ENCODE measurements at regions not wholly inside any gene's neighbourhood (a gene's known extent, or its start where the extent isn't known, plus 50 kb on each side); places are given as distances from the start of the nearest gene placed in this dataset.

GRCh38 chr22:49077586-49077985, 750.1 kb downstream of the BRD1 start:
- H3K4me3 ChIP-seq (ENCODE audit: low read depth, low read length) = no peak overlapping the region
- no peak for DNase-seq (ENCODE audit: low read depth)
- no peak for TF ChIP-seq MYC (IDR thresholded peaks at IDR 0.05; ENCODE audit: low read depth, low read length)
- no peak for TF ChIP-seq CTCF (IDR thresholded peaks at IDR 0.05; ENCODE audit: low read depth, low read length)
- TF ChIP-seq MAX (IDR thresholded peaks at IDR 0.05; ENCODE audit: low read depth, low read length) = no peak
- no peak for TF ChIP-seq POLR2A (IDR thresholded peaks at IDR 0.05; ENCODE audit: extremely low read depth, insufficient read length)

- TF ChIP-seq MYC (IDR thresholded peaks at IDR 0.05; ENCODE audit: low read depth, low read length) (no peak), CTCF (IDR thresholded peaks at IDR 0.05; ENCODE audit: low read depth, low read length) (no peak), POLR2A (IDR thresholded peaks at IDR 0.05; ENCODE audit: extremely low read depth, insufficient read length) (no peak), MAX (IDR thresholded peaks at IDR 0.05; ENCODE audit: low read depth, low read length) (no peak)
- H3K4me3 ChIP-seq (ENCODE audit: low read depth, low read length) = no peak overlapping the region
- no peak for DNase-seq (ENCODE audit: low read depth)
These were observed 750.7 kb downstream of the BRD1 start for GRCh38 chr22:49077036-49077393.

GRCh38 chr22:49076300-49077035, 751.2 kb downstream of the BRD1 start:
- no peak overlapping the region for H3K4me3 ChIP-seq (ENCODE audit: low read depth, low read length)
- no peak for DNase-seq (ENCODE audit: low read depth)
- TF ChIP-seq CTCF (IDR thresholded peaks at IDR 0.05; ENCODE audit: low read depth, low read length) (no peak), POLR2A (IDR thresholded peaks at IDR 0.05; ENCODE audit: extremely low read depth, insufficient read length) (no peak), MAX (IDR thresholded peaks at IDR 0.05; ENCODE audit: low read depth, low read length) (no peak), MYC (IDR thresholded peaks at IDR 0.05; ENCODE audit: low read depth, low read length) (no peak)

GRCh38 chr22:49075150-49075549, 752.5 kb downstream of the BRD1 start:
- DNase-seq (ENCODE audit: low read depth) = no peak

GRCh38 chr22:49073873-49074417, 753.7 kb downstream of the BRD1 start:
- TF ChIP-seq POLR2A (IDR thresholded peaks at IDR 0.05; ENCODE audit: extremely low read depth, insufficient read length) = no peak
- TF ChIP-seq MAX (IDR thresholded peaks at IDR 0.05; ENCODE audit: low read depth, low read length) = no peak
- no peak for TF ChIP-seq MYC (IDR thresholded peaks at IDR 0.05; ENCODE audit: low read depth, low read length)
- no peak for TF ChIP-seq CTCF (IDR thresholded peaks at IDR 0.05; ENCODE audit: low read depth, low read length)
- no peak overlapping the region for H3K4me3 ChIP-seq (ENCODE audit: low read depth, low read length)
- DNase-seq (ENCODE audit: low read depth) = no peak

More at GRCh38 chr22:49075150-49075549, 752.5 kb downstream of the BRD1 start:
- TF ChIP-seq MYC (IDR thresholded peaks at IDR 0.05; ENCODE audit: low read depth, low read length) (no peak), CTCF (IDR thresholded peaks at IDR 0.05; ENCODE audit: low read depth, low read length) (no peak), MAX (IDR thresholded peaks at IDR 0.05; ENCODE audit: low read depth, low read length) (no peak), POLR2A (IDR thresholded peaks at IDR 0.05; ENCODE audit: extremely low read depth, insufficient read length) (no peak)
- H3K4me3 ChIP-seq (ENCODE audit: low read depth, low read length) = no peak overlapping the region

Measured in NB4 (cell line).